Activated CD4-positive, alpha-beta T cell treated with anti-CD3 and anti-CD28 coated beads, Interleukin-2, amount 10 ng/mL, durations not matched to agents 24 days and 14 days (primary cell): ENCODE measurements at regions not wholly inside any gene's neighbourhood (a gene's known extent, or its start where the extent isn't known, plus 50 kb on each side); places are given as distances from the start of the nearest gene placed in this dataset.
"Not testable (repeated sequence)": the region's sequence is repeated elsewhere in the genome, so short reads cannot be mapped to it uniquely, and the experiment has no call there.

Experiments
- DNase-seq: peaks from one replicate; pipeline ENCODE4 v3.0.0; 2022
- H3K27ac Mint-ChIP-seq: one replicate; pipeline ENCODE4 v1.8.0; 2022; ENCODE audit warnings: mild to moderate bottlenecking, mixed read lengths
- H3K27me3 Mint-ChIP-seq: one replicate; pipeline ENCODE4 v1.8.0; 2022; ENCODE audit warnings: mixed read lengths
- H3K36me3 Mint-ChIP-seq: one replicate; pipeline ENCODE4 v1.8.0; 2022; ENCODE audit warnings: low read depth, mild to moderate bottlenecking, mixed read lengths
- H3K4me1 Mint-ChIP-seq: one replicate; pipeline ENCODE4 v1.8.0; 2021; ENCODE audit warnings: mixed read lengths
- H3K4me3 Mint-ChIP-seq: one replicate; pipeline ENCODE4 v1.8.0; 2022; ENCODE audit warnings: mild to moderate bottlenecking, moderate library complexity, mixed read lengths
- H3K9me3 Mint-ChIP-seq: one replicate; pipeline ENCODE4 v1.8.0; 2021; ENCODE audit warnings: mixed read lengths
- intact Hi-C: fragments of 100-400 bp; cut with micrococcal nuclease; formaldehyde crosslinking; loops from one replicate; pipeline ENCODE4 v1.15.1; 2023

DNA sequence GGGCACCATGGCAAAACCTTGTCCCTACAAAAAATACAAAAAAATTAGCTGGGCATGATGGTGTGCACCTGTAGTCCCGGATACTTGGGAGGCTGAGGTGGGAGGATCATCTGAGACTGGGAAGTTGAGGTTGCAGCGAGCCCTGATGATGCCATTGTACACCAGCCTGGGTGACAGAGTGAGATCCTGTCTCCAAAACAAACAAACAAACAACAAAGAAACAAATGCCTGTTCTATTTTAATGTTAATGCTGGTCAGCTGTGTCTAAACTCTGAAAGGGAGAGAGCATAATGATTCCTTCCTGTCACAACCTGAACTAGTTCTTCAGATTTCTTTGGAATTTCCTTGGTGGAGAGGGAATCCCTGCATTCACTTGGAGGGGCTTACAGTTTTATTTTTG, 413.0 kb upstream of the TBL1XR1 start:
- H3K27me3 Mint-ChIP-seq: no peaks in the 10 kb centered on the region
- no peak overlapping the region for H3K27ac Mint-ChIP-seq
- peaks cover 3% of the 10 kb centered on the region for H3K36me3 Mint-ChIP-seq
- no peak for DNase-seq
- H3K4me1 Mint-ChIP-seq: peaks cover 10% of the 10 kb centered on the region
- no peak overlapping the region for H3K4me3 Mint-ChIP-seq
- peaks cover 9% of the 10 kb centered on the region for H3K9me3 Mint-ChIP-seq
- intact Hi-C loops: no loop called here

- no peak for DNase-seq
- intact Hi-C loops: no loop called here
- Mint-ChIP-seq H3K27ac (no peak overlapping the region), H3K36me3 (peaks cover 3% of the 10 kb centered on the region), H3K4me1 (peaks cover 10% of the 10 kb centered on the region), H3K4me3 (no peak overlapping the region), H3K27me3 (no peaks in the 10 kb centered on the region), H3K9me3 (peaks cover 6% of the 10 kb centered on the region)
Measured at GRCh38 chr3:177610686-177611633, 413.7 kb upstream of the TBL1XR1 start.

DNA sequence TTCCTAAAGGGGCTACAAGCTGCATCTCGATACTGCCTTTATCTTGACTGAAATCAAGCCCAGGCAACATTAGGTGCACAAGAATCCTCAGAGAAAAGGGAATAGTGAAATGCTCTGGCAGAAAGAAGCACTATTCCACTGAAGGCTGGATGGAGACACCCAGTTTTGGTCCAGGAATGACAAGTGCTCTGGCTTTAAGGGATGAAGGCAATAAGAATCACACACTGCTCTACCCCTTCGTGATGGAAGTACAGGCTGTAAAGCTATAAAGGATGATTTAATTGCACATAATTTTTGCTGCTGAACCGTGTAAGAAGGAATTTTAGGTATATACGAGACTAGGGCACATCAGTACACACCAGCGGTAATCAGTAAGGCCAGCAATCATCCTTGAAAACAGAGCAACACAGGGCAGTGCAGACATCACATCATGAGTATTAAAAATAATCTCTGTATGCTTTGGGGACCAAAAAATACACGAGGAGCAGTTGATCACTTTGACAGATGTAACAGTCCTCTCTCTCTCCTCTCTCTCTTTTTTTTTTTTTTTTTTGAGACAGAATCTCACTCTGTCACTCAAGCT, 414.6 kb upstream of the TBL1XR1 start:
- intact Hi-C loops: no loop called here
- Mint-ChIP-seq H3K36me3 (peaks cover 3% of the 10 kb centered on the region), H3K27me3 (no peaks in the 10 kb centered on the region), H3K9me3 (peaks cover 6% of the 10 kb centered on the region), H3K27ac (no peak overlapping the region), H3K4me3 (no peak overlapping the region), H3K4me1 (peaks cover 8% of the 10 kb centered on the region)
- DNase-seq: no peak

GRCh38 chr3:177613901-177614300, 416.6 kb upstream of the TBL1XR1 start:
- peaks cover 3% of the 10 kb centered on the region for H3K36me3 Mint-ChIP-seq
- intact Hi-C loops: no loop called here
- peaks cover 3% of the 10 kb centered on the region for H3K4me1 Mint-ChIP-seq
- H3K4me3 Mint-ChIP-seq: no peak overlapping the region
- H3K9me3 Mint-ChIP-seq: peaks cover 6% of the 10 kb centered on the region
- no peak for DNase-seq
- no peak overlapping the region for H3K27ac Mint-ChIP-seq
- no peaks in the 10 kb centered on the region for H3K27me3 Mint-ChIP-seq

DNA sequence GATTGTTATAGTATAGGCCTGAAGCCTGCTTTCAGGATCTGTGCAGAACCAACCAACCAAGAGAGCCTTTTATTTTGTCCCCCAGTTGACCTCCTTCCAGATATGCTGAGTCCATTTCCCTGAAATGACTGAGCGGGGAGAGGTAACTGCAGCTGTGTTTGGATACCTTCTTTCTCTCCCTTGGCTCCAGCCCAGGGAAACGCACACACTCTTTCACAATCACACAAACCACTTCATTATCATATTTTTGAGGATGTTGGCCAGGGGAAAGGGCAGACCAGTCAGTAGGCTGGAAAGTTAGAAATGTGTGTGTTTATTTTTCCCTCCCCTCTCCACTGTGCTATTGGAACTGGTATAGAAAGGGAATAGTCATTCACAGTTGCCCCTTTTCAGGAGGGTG, 417.7 kb upstream of the TBL1XR1 start:
- H3K27ac Mint-ChIP-seq: no peak overlapping the region
- peaks cover 3% of the 10 kb centered on the region for H3K36me3 Mint-ChIP-seq
- peaks cover 3% of the 10 kb centered on the region for H3K4me1 Mint-ChIP-seq
- H3K9me3 Mint-ChIP-seq: no peaks in the 10 kb centered on the region
- DNase-seq: no peak
- H3K4me3 Mint-ChIP-seq: no peak overlapping the region
- no peaks in the 10 kb centered on the region for H3K27me3 Mint-ChIP-seq
- intact Hi-C loops: no loop called here

DNA sequence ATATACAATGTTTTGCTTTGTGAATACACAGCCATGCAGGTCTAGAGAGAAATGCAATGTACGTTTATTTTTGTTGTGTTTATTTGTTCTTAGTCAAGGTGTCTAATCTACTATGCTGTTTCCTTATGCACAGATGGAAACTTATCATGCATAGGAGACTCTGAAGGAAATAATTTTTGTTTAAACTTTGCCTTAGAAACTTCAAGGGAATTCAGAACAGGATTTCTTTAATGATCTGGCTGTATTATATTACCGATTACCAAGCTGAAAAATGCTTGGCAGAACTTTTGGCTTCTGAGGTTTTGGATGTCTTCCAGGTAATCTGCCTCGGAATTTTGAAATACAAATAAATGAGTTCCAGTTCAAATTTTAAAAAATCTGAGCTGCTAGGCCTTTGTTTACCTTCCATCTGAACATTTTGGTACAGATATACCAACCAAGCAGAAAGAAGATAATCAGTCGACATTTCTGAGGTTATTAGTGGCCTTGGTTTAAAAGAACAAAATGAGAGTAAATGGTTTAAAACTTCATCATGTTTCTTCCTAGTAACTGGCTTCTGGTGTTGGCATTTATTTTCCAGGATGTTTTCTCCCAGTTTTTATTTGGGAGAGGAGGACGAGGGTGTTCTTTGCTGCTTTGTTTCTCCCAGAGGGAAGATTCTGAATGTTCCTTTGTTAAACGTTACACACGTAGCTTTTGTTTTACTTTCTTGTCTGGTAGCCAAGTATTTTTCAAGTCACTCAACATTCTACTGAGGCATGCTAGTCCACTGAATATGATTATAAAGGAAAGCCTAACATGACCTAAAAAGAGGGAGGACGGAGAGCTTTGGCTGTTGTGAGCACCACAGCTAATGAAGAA, 421.8 kb upstream of the TBL1XR1 start:
- no peak for DNase-seq
- Mint-ChIP-seq H3K9me3 (no peaks in the 10 kb centered on the region), H3K4me1 (peaks cover 10% of the 10 kb centered on the region), H3K27ac (no peak overlapping the region), H3K27me3 (no peaks in the 10 kb centered on the region), H3K36me3 (no peaks in the 10 kb centered on the region), H3K4me3 (no peak overlapping the region)
- intact Hi-C loops: no loop called here

GRCh38 chr3:177620073-177620472, 422.8 kb upstream of the TBL1XR1 start:
- Mint-ChIP-seq H3K27me3 (no peaks in the 10 kb centered on the region), H3K4me1 (peaks cover 11% of the 10 kb centered on the region), H3K9me3 (no peaks in the 10 kb centered on the region), H3K4me3 (no peak overlapping the region), H3K36me3 (no peaks in the 10 kb centered on the region), H3K27ac (no peak overlapping the region)
- no peak for DNase-seq
- intact Hi-C loops: loop anchor here (10.0 kb wide), 1 partner anchor 195 kb away; no protein-coding TSS in a partner anchor

GRCh38 chr3:177622520-177622919, 425.2 kb upstream of the TBL1XR1 start:
- H3K9me3 Mint-ChIP-seq: no peaks in the 10 kb centered on the region
- peaks cover 10% of the 10 kb centered on the region for H3K4me1 Mint-ChIP-seq
- no peak for DNase-seq
- H3K27me3 Mint-ChIP-seq: no peaks in the 10 kb centered on the region
- no peaks in the 10 kb centered on the region for H3K36me3 Mint-ChIP-seq
- no peak overlapping the region for H3K27ac Mint-ChIP-seq
- intact Hi-C loops: loop anchor here (10.0 kb wide), 1 partner anchor 198 kb away; no protein-coding TSS in a partner anchor
- no peak overlapping the region for H3K4me3 Mint-ChIP-seq

DNA sequence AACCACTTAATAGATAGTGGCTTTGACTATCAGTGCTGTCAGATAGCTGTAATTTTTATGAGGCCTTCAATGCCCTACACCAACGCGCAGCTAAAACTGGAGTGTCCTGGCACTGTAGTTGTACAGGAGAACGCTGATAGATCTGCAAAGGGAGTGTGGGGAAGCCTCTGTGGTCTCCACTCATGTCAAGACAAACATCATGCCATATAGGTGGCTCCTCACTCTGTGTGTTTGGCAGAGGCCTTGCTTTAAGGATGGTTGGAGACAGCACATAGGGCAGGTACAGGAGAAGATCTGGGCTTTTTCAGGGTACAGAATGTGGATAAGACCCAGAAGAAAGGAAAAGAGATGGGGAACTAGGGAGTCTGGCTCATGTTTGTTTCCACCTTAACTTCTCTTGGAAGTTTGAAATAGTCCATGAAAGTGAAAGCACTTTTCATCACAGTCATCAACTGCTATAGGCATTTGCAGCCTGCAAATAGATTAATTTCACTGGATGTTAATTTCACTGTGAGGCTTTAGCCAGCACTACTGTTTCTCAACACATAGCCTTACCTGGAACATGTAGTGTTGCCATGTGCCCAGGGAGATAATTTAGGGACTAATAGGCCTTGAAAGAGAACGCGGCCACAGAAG, 425.8 kb upstream of the TBL1XR1 start:
- peaks cover 2% of the 10 kb centered on the region for H3K9me3 Mint-ChIP-seq
- intact Hi-C loops: loop anchor here (10.0 kb wide), 1 partner anchor 198 kb away; no protein-coding TSS in a partner anchor
- H3K36me3 Mint-ChIP-seq: no peaks in the 10 kb centered on the region
- H3K27me3 Mint-ChIP-seq: no peaks in the 10 kb centered on the region
- no peak overlapping the region for H3K4me3 Mint-ChIP-seq
- no peak for DNase-seq
- H3K4me1 Mint-ChIP-seq: peaks cover 10% of the 10 kb centered on the region
- H3K27ac Mint-ChIP-seq: no peak overlapping the region

- peaks cover 8% of the 10 kb centered on the region for H3K9me3 Mint-ChIP-seq
- H3K4me3 Mint-ChIP-seq: no peak overlapping the region
- no peak for DNase-seq
- H3K36me3 Mint-ChIP-seq: no peaks in the 10 kb centered on the region
- peaks cover 10% of the 10 kb centered on the region for H3K4me1 Mint-ChIP-seq
- H3K27ac Mint-ChIP-seq: no peak overlapping the region
- H3K27me3 Mint-ChIP-seq: no peaks in the 10 kb centered on the region
- intact Hi-C loops: loop anchor here (10.0 kb wide), 1 partner anchor 200 kb away; no protein-coding TSS in a partner anchor
Measured at GRCh38 chr3:177624528-177625495, 427.5 kb upstream of the TBL1XR1 start.

GRCh38 chr3:177626045-177626444, 428.8 kb upstream of the TBL1XR1 start:
- DNase-seq: no peak
- intact Hi-C loops: loop anchor here (10.0 kb wide), 1 partner anchor 201 kb away; no protein-coding TSS in a partner anchor
- Mint-ChIP-seq H3K27me3 (no peaks in the 10 kb centered on the region), H3K4me3 (no peak overlapping the region), H3K4me1 (peaks cover 10% of the 10 kb centered on the region), H3K36me3 (no peaks in the 10 kb centered on the region), H3K27ac (no peak overlapping the region), H3K9me3 (peaks cover 8% of the 10 kb centered on the region)

GRCh38 chr3:177628095-177628719, 430.9 kb upstream of the TBL1XR1 start:
- H3K4me3 Mint-ChIP-seq, H3K9me3 Mint-ChIP-seq, H3K4me1 Mint-ChIP-seq: not testable (repeated sequence)

More at GRCh38 chr3:177628095-177628719, 430.9 kb upstream of the TBL1XR1 start:
- not testable (repeated sequence) for DNase-seq, H3K27ac Mint-ChIP-seq, H3K27me3 Mint-ChIP-seq, H3K36me3 Mint-ChIP-seq
- intact Hi-C loops: loop anchor here (10.0 kb wide), 1 partner anchor 203 kb away; no protein-coding TSS in a partner anchor
